Ovary (tissue), 3 donors: ENCODE measurements at regions not wholly inside any gene's neighbourhood (a gene's known extent, or its start where the extent isn't known, plus 50 kb on each side); places are given as distances from the start of the nearest gene placed in this dataset.

Experiments used
- EP300 ChIP-seq: sonication (generic); formaldehyde crosslinking; IDR thresholded peaks from one replicate; pipeline ENCODE4 v1.6.1; 2017; ENCODE audit warnings: antibody characterized with exemption
- POLR2A ChIP-seq: fragments of 450-650 bp; IDR thresholded peaks from one replicate; pipeline ENCODE4 v1.6.1; 2017; ENCODE audit warnings: antibody characterized with exemption, mild to moderate bottlenecking, moderate library complexity
- TF ChIP-seq, protein P1 (sequence below), 3 donors: fragments of 450-650 bp in 2 of 3; fragments of 200-600 bp in 1 of 3; IDR thresholded peaks; one replicate each; pipeline versions ENCODE4 v1.5.1 to v1.8.0; 2016 to 2022; ENCODE audit warnings: antibody characterized with exemption in 3 of 3, mild to moderate bottlenecking in 1 of 3
- donor health status: DM: no; HTN: no; CAD: no.

DNA sequence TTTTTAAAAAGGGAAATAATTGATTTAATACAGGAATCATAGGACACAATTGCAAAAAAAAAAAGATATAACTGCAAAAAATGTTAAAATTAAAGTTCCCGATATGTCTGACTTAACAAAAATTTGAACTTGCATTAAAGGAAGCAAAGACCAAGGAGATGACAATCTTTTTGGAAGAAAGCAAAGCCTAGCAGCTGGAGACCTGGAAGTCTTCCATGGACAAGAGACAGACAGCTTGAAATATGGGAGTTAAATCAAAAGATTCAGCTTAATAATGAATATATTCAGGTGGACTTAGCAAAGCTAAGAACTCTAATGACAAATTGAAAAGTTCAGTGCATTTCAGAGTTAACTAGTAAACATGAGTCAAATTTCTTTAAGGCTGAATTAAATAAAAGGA is 568.7 kb upstream of the RGMB start:
- TF ChIP-seq, protein P1, sequence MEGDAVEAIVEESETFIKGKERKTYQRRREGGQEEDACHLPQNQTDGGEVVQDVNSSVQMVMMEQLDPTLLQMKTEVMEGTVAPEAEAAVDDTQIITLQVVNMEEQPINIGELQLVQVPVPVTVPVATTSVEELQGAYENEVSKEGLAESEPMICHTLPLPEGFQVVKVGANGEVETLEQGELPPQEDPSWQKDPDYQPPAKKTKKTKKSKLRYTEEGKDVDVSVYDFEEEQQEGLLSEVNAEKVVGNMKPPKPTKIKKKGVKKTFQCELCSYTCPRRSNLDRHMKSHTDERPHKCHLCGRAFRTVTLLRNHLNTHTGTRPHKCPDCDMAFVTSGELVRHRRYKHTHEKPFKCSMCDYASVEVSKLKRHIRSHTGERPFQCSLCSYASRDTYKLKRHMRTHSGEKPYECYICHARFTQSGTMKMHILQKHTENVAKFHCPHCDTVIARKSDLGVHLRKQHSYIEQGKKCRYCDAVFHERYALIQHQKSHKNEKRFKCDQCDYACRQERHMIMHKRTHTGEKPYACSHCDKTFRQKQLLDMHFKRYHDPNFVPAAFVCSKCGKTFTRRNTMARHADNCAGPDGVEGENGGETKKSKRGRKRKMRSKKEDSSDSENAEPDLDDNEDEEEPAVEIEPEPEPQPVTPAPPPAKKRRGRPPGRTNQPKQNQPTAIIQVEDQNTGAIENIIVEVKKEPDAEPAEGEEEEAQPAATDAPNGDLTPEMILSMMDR (IDR thresholded peaks at IDR 0.05) = no peak
- TF ChIP-seq POLR2A (no peak), EP300 (no peak)
